ENCODE measurements at regions not wholly inside any gene's neighbourhood (a gene's known extent, or its start where the extent isn't known, plus 50 kb on each side); places are given as distances from the start of the nearest gene placed in this dataset.
"Not testable (repeated sequence)": the region's sequence is repeated elsewhere in the genome, so short reads cannot be mapped to it uniquely, and the experiment has no call there.

DNA sequence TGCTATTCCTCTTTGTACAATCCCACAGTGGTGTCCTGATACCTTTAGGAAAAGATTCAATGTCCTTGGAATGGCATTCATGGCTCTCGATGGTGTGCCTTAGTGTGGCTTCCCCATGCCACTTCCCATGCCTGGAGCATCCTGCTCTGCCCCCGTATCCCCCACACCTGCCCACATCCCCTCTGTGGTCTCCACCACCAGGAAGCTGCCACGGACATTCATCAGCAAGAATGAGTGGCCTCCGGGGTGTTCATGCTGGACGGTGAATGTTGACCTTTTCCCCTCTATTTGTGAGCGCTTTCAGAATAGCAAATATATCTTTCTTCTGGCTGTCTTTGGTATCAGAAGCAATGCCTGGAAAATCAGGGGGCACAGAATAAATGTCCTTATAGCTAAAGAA lies 262.0 kb upstream of the NRP1 start:
- in situ Hi-C loops (cut with MboI) = no loop called here

DNA sequence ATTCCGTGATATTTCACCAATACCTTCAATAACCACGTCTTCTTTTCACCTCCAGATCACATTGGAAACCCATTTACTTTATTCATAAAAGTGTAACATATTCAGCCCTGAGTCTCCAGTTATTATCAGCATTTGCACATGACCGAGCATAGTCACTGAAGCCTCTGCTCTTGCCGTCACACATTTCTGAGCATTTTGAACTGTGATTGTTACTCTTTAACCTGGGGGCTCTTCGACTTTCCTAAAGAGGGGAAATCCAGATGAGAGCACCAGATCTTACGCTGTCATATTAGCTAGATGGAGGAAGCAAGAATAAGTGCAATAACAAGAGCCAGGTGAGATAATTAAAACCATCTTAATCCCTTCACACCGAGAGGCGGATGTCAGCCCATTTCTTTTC lies 260.0 kb upstream of the NRP1 start:
- DNase-seq = no peak
- Histone ChIP-seq H3K4me2 (ENCODE audit: unreplicated experiment) (no peak overlapping the region), H3K36me3 (ENCODE audit: low read depth) (no peaks in the 10 kb centered on the region), H3F3A (ENCODE audit: insufficient read depth) (no peaks in the 10 kb centered on the region), H3K9me3 (ENCODE audit: low read depth) (no peaks in the 10 kb centered on the region), H4K20me1 (ENCODE audit: insufficient read depth) (no peaks in the 10 kb centered on the region), H3K27me3 (replicated peaks; ENCODE audit: insufficient read depth) (no peaks in the 10 kb centered on the region), H3K27ac (no peak overlapping the region), H3K4me3 (no peak overlapping the region), H3K79me2 (ENCODE audit: insufficient read depth) (no peaks in the 10 kb centered on the region), H3K4me1 (ENCODE audit: insufficient read depth) (no peaks in the 10 kb centered on the region), H2AFZ (no peak overlapping the region), H3K9me2 (ENCODE audit: insufficient read depth) (no peaks in the 10 kb centered on the region), H3K9ac (no peak overlapping the region)
- TF ChIP-seq EZH2phosphoT487 (IDR thresholded peaks at IDR 0.05; ENCODE audit: insufficient read depth, low read depth) (no peak), EZH2 (IDR thresholded peaks at IDR 0.05; ENCODE audit: insufficient read depth, poor library complexity, severe bottlenecking) (no peak)
- in situ Hi-C loops (cut with MboI) = no loop called here
- 84 to 87% methylated on average over 8 of the region's 8 CpGs for WGBS, 2 experiments (ENCODE audit: low coverage in 1 of 2, low lambda C conversion rate in 2 of 2, missing lambda C conversion rate in 2 of 2)

More for the DNA sequence above, 262.0 kb upstream of the NRP1 start:
- no peak overlapping the region for H3K4me2 ChIP-seq (ENCODE audit: unreplicated experiment)
- no peak overlapping the region for H3K27ac ChIP-seq
- H3K4me3 ChIP-seq = no peak overlapping the region
- H3F3A ChIP-seq (ENCODE audit: insufficient read depth) = peaks cover 4% of the 10 kb centered on the region; the same call in 1 of the 2 replicates
- WGBS, 2 experiments (ENCODE audit: low coverage in 1 of 2, low lambda C conversion rate in 2 of 2, missing lambda C conversion rate in 2 of 2) = 72 to 75% methylated on average over 6 of the region's 6 CpGs
- H3K79me2 ChIP-seq (ENCODE audit: insufficient read depth) = no peaks in the 10 kb centered on the region
- no peak overlapping the region for H2AFZ ChIP-seq
- no peaks in the 10 kb centered on the region for H3K9me3 ChIP-seq (ENCODE audit: low read depth)
- peaks cover 2% of the 10 kb centered on the region; the same call in 1 of the 2 replicates for H3K4me1 ChIP-seq (ENCODE audit: insufficient read depth)
- H3K9ac ChIP-seq = no peak overlapping the region
- no peak for TF ChIP-seq EZH2 (IDR thresholded peaks at IDR 0.05; ENCODE audit: insufficient read depth, poor library complexity, severe bottlenecking)
- TF ChIP-seq EZH2phosphoT487 (IDR thresholded peaks at IDR 0.05; ENCODE audit: insufficient read depth, low read depth) = no peak
- H4K20me1 ChIP-seq (ENCODE audit: insufficient read depth) = no peaks in the 10 kb centered on the region
- no peaks in the 10 kb centered on the region for H3K9me2 ChIP-seq (ENCODE audit: insufficient read depth)
- no peak for DNase-seq
- no peaks in the 10 kb centered on the region for H3K36me3 ChIP-seq (ENCODE audit: low read depth)
- H3K27me3 ChIP-seq (replicated peaks; ENCODE audit: insufficient read depth) = no peaks in the 10 kb centered on the region

DNA sequence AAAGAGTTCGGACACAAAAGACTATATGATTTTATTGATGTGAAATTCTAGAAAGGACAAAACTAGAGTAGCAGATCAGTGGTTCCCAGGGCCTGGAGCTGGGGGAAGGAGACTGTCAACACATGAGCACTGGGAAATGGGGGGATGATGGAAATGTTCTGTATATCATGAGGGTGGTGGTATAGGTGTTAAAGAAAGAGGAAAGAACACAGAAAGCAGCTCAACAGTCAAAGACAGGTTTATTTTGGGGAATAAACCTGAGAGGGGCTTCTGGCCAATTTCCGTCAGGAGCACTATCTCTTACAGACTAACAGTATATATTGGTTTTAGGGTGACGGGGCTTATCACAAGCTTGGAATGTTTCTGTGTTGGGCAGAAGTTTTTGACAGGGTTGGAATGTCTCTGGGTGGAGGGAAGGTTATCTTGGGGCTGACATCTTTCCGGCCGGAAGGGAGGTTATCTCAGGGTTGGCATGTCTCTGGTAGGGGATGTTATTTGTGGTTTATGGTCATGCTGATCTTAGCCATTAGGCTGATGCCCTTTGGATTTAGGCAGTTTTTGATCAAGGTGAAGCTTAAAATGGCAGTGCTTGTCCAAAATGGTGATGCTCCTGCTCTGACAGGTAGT lies 254.6 kb upstream of the NRP1 start:
- no peak for DNase-seq
- no peaks in the 10 kb centered on the region; the same call in 1 of the 2 replicates for H3K27me3 ChIP-seq (replicated peaks; ENCODE audit: insufficient read depth)
- TF ChIP-seq EZH2 (IDR thresholded peaks at IDR 0.05; ENCODE audit: insufficient read depth, poor library complexity, severe bottlenecking) (no peak), EZH2phosphoT487 (IDR thresholded peaks at IDR 0.05; ENCODE audit: insufficient read depth, low read depth) (no peak)
- H3K9me2 ChIP-seq (ENCODE audit: insufficient read depth) = no peaks in the 10 kb centered on the region
- no peak overlapping the region for H3K4me3 ChIP-seq
- no peaks in the 10 kb centered on the region for H4K20me1 ChIP-seq (ENCODE audit: insufficient read depth)
- in situ Hi-C loops (cut with MboI) = no loop called here
- WGBS, 2 experiments (ENCODE audit: low coverage in 1 of 2, low lambda C conversion rate in 2 of 2, missing lambda C conversion rate in 2 of 2) = 80 to 84% methylated on average over 5 of the region's 5 CpGs
- H2AFZ ChIP-seq = no peak overlapping the region
- H3K36me3 ChIP-seq (ENCODE audit: low read depth) = no peaks in the 10 kb centered on the region
- no peaks in the 10 kb centered on the region for H3K4me1 ChIP-seq (ENCODE audit: insufficient read depth)
- no peak overlapping the region for H3K27ac ChIP-seq
- no peak overlapping the region for H3K9ac ChIP-seq
- no peaks in the 10 kb centered on the region for H3K79me2 ChIP-seq (ENCODE audit: insufficient read depth)
- no peak overlapping the region for H3K4me2 ChIP-seq (ENCODE audit: unreplicated experiment)
- no peaks in the 10 kb centered on the region for H3K9me3 ChIP-seq (ENCODE audit: low read depth)
- no peaks in the 10 kb centered on the region for H3F3A ChIP-seq (ENCODE audit: insufficient read depth)

DNA sequence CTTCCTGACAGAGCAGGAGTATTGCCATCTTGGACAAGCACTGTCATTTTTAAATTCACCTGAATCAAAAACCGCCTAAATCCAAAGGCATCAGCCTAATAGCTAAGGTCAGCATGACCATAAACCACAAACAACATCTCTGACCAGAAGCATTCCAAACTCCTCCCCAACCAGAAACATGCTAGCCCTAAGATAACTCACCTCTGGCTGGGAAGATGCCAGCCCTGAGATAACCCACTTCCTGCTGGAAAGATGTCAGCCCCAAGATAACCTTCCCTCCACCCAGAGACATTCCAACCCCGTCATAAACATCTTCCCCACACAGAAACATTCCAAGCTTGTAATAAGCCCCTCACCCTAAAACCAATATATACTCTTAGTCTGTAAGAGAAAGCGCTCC lies 250.1 kb upstream of the NRP1 start:
- H3K4me3 ChIP-seq; H3K27ac ChIP-seq; H3K9ac ChIP-seq; H3K36me3 ChIP-seq (ENCODE audit: low read depth); H3F3A ChIP-seq (ENCODE audit: insufficient read depth); H3K4me2 ChIP-seq (ENCODE audit: unreplicated experiment); H3K4me1 ChIP-seq (ENCODE audit: insufficient read depth); H2AFZ ChIP-seq; H3K27me3 ChIP-seq (replicated peaks; ENCODE audit: insufficient read depth); H3K9me3 ChIP-seq (ENCODE audit: low read depth); H3K79me2 ChIP-seq (ENCODE audit: insufficient read depth); H4K20me1 ChIP-seq (ENCODE audit: insufficient read depth); DNase-seq; in situ Hi-C loops (cut with MboI); H3K9me2 ChIP-seq (ENCODE audit: insufficient read depth): not testable (repeated sequence)
- 88 to 89% methylated on average over 3 of the region's 3 CpGs for WGBS, 2 experiments (ENCODE audit: low coverage in 1 of 2, low lambda C conversion rate in 2 of 2, missing lambda C conversion rate in 2 of 2)

DNA sequence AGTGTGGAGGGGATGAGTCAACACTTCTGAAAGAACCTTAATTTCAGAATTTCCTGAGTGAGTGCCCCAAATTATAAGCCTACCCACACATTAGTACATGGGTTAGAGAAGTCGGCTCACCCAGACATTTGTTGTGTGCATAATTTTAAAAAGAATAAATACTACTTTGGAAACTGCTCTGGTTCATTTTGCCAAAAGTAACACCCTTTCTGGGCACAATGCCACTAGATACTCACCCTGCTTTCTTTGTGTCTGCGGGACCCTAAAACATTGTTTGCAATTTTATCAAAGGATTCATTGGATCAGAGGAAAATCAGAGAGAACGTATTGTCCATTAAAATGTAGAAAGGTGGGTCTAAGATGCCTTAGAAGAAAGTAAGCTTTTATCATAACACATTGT lies 245.5 kb upstream of the NRP1 start:
- WGBS, 2 experiments (ENCODE audit: low coverage in 1 of 2, low lambda C conversion rate in 2 of 2, missing lambda C conversion rate in 2 of 2) = 78 to 87% methylated on average over 3 of the region's 3 CpGs
- H3F3A ChIP-seq (ENCODE audit: insufficient read depth) = no peaks in the 10 kb centered on the region
- DNase-seq = no peak
- H4K20me1 ChIP-seq (ENCODE audit: insufficient read depth) = no peaks in the 10 kb centered on the region
- H2AFZ ChIP-seq = no peak overlapping the region
- H3K9ac ChIP-seq = no peak overlapping the region
- H3K4me1 ChIP-seq (ENCODE audit: insufficient read depth) = no peaks in the 10 kb centered on the region
- no peaks in the 10 kb centered on the region; the same call in 1 of the 2 replicates for H3K27me3 ChIP-seq (replicated peaks; ENCODE audit: insufficient read depth)
- H3K9me3 ChIP-seq (ENCODE audit: low read depth) = no peaks in the 10 kb centered on the region
- H3K36me3 ChIP-seq (ENCODE audit: low read depth) = no peaks in the 10 kb centered on the region
- no peak overlapping the region for H3K4me3 ChIP-seq
- no peak overlapping the region for H3K4me2 ChIP-seq (ENCODE audit: unreplicated experiment)
- peaks cover 4% of the 10 kb centered on the region; the same call in 1 of the 2 replicates for H3K9me2 ChIP-seq (ENCODE audit: insufficient read depth)
- no peaks in the 10 kb centered on the region for H3K79me2 ChIP-seq (ENCODE audit: insufficient read depth)
- H3K27ac ChIP-seq = no peak overlapping the region
- no peak for TF ChIP-seq EZH2phosphoT487 (IDR thresholded peaks at IDR 0.05; ENCODE audit: insufficient read depth, low read depth)
- TF ChIP-seq EZH2 (IDR thresholded peaks at IDR 0.05; ENCODE audit: insufficient read depth, poor library complexity, severe bottlenecking) = no peak
- in situ Hi-C loops (cut with MboI) = no loop called here
